ENCODE measurements at regions not wholly inside any gene's neighbourhood (a gene's known extent, or its start where the extent isn't known, plus 50 kb on each side); places are given as distances from the start of the nearest gene placed in this dataset.

DNA sequence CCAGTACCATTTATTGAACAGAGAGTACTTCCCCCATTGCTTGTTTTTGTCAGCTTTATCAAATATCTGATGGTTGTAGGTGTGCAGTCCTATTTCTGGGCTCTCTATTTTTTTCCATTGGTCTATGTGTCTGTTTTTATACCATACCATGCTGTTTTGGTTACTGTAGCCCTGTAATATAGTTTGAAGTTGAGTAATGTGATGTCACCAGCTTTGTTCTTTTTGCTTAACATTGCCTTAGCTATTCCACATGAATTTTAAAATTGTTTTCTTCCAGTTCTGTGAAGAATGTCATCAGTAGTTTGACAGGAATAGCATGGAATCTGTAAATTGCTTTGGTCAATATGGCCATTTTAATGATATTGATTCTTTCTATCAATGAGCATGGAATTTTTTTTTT lies 140.5 kb upstream of the RHOBTB1 start:
- no peak overlapping the region for H3K4me2 ChIP-seq (ENCODE audit: control insufficient read depth, extremely low read depth, insufficient read depth, low read depth, low read length)
- no peak overlapping the region for H3K9ac ChIP-seq (ENCODE audit: control insufficient read depth, extremely low read depth, insufficient read depth, low read length)
- DNase-seq (ENCODE audit: low read depth, low spot score), result no peak
- no peak for FAIRE-seq
- no peak overlapping the region for H3K27ac ChIP-seq (ENCODE audit: control insufficient read depth, insufficient read depth, low read length)
- H3K9me3 ChIP-seq (ENCODE audit: control insufficient read depth, low read depth, low read length), result no peaks in the 10 kb centered on the region
- H3K9me1 ChIP-seq (ENCODE audit: control insufficient read depth, extremely low read depth, insufficient read depth, low read length), result no peaks in the 10 kb centered on the region
- H4K20me1 ChIP-seq (ENCODE audit: control insufficient read depth, extremely low read depth, insufficient read depth, low read length), result no peaks in the 10 kb centered on the region
- no peaks in the 10 kb centered on the region for H3K79me2 ChIP-seq (ENCODE audit: control insufficient read depth, insufficient read depth, low read length)
- TF ChIP-seq, protein P1, sequence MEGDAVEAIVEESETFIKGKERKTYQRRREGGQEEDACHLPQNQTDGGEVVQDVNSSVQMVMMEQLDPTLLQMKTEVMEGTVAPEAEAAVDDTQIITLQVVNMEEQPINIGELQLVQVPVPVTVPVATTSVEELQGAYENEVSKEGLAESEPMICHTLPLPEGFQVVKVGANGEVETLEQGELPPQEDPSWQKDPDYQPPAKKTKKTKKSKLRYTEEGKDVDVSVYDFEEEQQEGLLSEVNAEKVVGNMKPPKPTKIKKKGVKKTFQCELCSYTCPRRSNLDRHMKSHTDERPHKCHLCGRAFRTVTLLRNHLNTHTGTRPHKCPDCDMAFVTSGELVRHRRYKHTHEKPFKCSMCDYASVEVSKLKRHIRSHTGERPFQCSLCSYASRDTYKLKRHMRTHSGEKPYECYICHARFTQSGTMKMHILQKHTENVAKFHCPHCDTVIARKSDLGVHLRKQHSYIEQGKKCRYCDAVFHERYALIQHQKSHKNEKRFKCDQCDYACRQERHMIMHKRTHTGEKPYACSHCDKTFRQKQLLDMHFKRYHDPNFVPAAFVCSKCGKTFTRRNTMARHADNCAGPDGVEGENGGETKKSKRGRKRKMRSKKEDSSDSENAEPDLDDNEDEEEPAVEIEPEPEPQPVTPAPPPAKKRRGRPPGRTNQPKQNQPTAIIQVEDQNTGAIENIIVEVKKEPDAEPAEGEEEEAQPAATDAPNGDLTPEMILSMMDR (optimal IDR thresholded peaks at IDR 0.05 in 1 of 3, IDR thresholded peaks at IDR 0.05 in 1 of 3, conservative IDR thresholded peaks at IDR 0.05 in 1 of 3; ENCODE audit: extremely low read depth in 1 of 3, insufficient read depth in 2 of 3, low read length in 3 of 3), result no peak
- TF ChIP-seq EZH2 (IDR thresholded peaks at IDR 0.05; ENCODE audit: low read length), result no peak
- H3K4me1 ChIP-seq (ENCODE audit: control insufficient read depth, extremely low read depth, insufficient read depth, low read length), result no peaks in the 10 kb centered on the region
- dilution Hi-C loops (cut with MboI; ENCODE audit: extremely low pct_ligation_motif_present, low sequenced_read_pairs), result no loop called here
- no peaks in the 10 kb centered on the region for H3K27me3 ChIP-seq (ENCODE audit: control insufficient read depth, extremely low read depth, insufficient read depth, low read length)
- H3K4me3 ChIP-seq (ENCODE audit: control insufficient read depth in 2 of 3, extremely low read depth in 1 of 3, insufficient read depth in 2 of 3, low read depth in 1 of 3, low read length in 3 of 3), result no peak overlapping the region
- no peaks in the 10 kb centered on the region for H3K36me3 ChIP-seq (ENCODE audit: control insufficient read depth in 2 of 2, extremely low read depth in 1 of 2, insufficient read depth in 2 of 2, low read length in 2 of 2)
- H2AFZ ChIP-seq (ENCODE audit: control insufficient read depth, low read length), result no peak overlapping the region

DNA sequence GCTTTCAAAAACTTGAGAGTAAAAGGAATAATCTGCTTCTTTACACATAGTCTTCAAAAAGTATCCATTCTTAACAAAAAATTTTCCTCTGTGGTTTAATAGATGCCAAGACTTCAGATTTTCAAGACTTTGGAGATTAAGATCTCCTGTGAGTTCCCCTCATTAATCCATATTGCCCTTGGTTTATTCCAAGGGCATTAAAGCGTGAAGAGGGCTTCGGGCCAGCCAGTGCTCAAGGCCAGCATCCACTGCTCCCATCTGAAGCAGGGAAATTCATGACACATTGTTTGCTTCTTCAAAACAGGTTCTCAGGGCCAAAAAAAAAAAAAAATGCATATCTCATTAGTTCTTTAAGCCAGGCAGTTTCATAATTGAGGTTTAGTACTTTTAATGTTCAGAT lies 137.3 kb upstream of the RHOBTB1 start:
- no peaks in the 10 kb centered on the region for H3K79me2 ChIP-seq (ENCODE audit: control insufficient read depth, insufficient read depth, low read length)
- dilution Hi-C loops (cut with MboI; ENCODE audit: extremely low pct_ligation_motif_present, low sequenced_read_pairs), result no loop called here
- no peak for FAIRE-seq
- no peaks in the 10 kb centered on the region for H3K4me1 ChIP-seq (ENCODE audit: control insufficient read depth, extremely low read depth, insufficient read depth, low read length)
- no peak overlapping the region for H3K27ac ChIP-seq (ENCODE audit: control insufficient read depth, insufficient read depth, low read length)
- no peak overlapping the region for H3K9ac ChIP-seq (ENCODE audit: control insufficient read depth, extremely low read depth, insufficient read depth, low read length)
- H3K4me2 ChIP-seq (ENCODE audit: control insufficient read depth, extremely low read depth, insufficient read depth, low read depth, low read length), result no peak overlapping the region
- H2AFZ ChIP-seq (ENCODE audit: control insufficient read depth, low read length), result no peak overlapping the region
- no peak overlapping the region for H3K4me3 ChIP-seq (ENCODE audit: control insufficient read depth in 2 of 3, extremely low read depth in 1 of 3, insufficient read depth in 2 of 3, low read depth in 1 of 3, low read length in 3 of 3)
- no peaks in the 10 kb centered on the region for H3K9me1 ChIP-seq (ENCODE audit: control insufficient read depth, extremely low read depth, insufficient read depth, low read length)
- no peak for DNase-seq (ENCODE audit: low read depth, low spot score)
- H3K27me3 ChIP-seq (ENCODE audit: control insufficient read depth, extremely low read depth, insufficient read depth, low read length), result no peaks in the 10 kb centered on the region
- H4K20me1 ChIP-seq (ENCODE audit: control insufficient read depth, extremely low read depth, insufficient read depth, low read length), result no peaks in the 10 kb centered on the region
- no peaks in the 10 kb centered on the region for H3K36me3 ChIP-seq (ENCODE audit: control insufficient read depth in 2 of 2, extremely low read depth in 1 of 2, insufficient read depth in 2 of 2, low read length in 2 of 2)
- no peaks in the 10 kb centered on the region for H3K9me3 ChIP-seq (ENCODE audit: control insufficient read depth, low read depth, low read length)
- TF ChIP-seq, protein P1 (optimal IDR thresholded peaks at IDR 0.05 in 1 of 3, IDR thresholded peaks at IDR 0.05 in 1 of 3, conservative IDR thresholded peaks at IDR 0.05 in 1 of 3; ENCODE audit: extremely low read depth in 1 of 3, insufficient read depth in 2 of 3, low read length in 3 of 3), result no peak
- TF ChIP-seq EZH2 (IDR thresholded peaks at IDR 0.05; ENCODE audit: low read length), result no peak

Data from keratinocyte (primary cell).